GM21825 (cell line): ENCODE measurements at regions not wholly inside any gene's neighbourhood (a gene's known extent, or its start where the extent isn't known, plus 50 kb on each side); places are given as distances from the start of the nearest gene placed in this dataset.
"Not testable (repeated sequence)": the region's sequence is repeated elsewhere in the genome, so short reads cannot be mapped to it uniquely, and the experiment has no call there.

Source experiments
- ATAC-seq: cut with Tn5 transposase; IDR thresholded peaks from one replicate; pipeline ENCODE4 v1.9.1; 2021; ENCODE audit warnings: mild to moderate bottlenecking, moderate library complexity; ENCODE audit not compliant: unreplicated experiment

GRCh38 chr13:79654520-79654919 is 173.6 kb downstream of the NDFIP2 start:
- ATAC-seq: no peak

GRCh38 chr13:79650688-79651087 is 169.7 kb downstream of the NDFIP2 start:
- ATAC-seq: no peak

- no peak for ATAC-seq
Measured at GRCh38 chr13:79648191-79648590, 167.2 kb downstream of the NDFIP2 start.

GRCh38 chr13:79647533-79647932 is 166.6 kb downstream of the NDFIP2 start:
- no peak for ATAC-seq

GRCh38 chr13:79646880-79647279 is 165.9 kb downstream of the NDFIP2 start:
- no peak for ATAC-seq

- no peak for ATAC-seq
Measured at GRCh38 chr13:79645569-79645968, 164.6 kb downstream of the NDFIP2 start.

GRCh38 chr13:79642596-79642995 is 161.6 kb downstream of the NDFIP2 start:
- no peak for ATAC-seq

GRCh38 chr13:79637133-79637763 is 156.3 kb downstream of the NDFIP2 start:
- ATAC-seq: no peak

- ATAC-seq: no peak
Measured at GRCh38 chr13:79631051-79631659, 150.2 kb downstream of the NDFIP2 start.

- ATAC-seq: no peak
Measured at GRCh38 chr13:79628463-79628862, 147.5 kb downstream of the NDFIP2 start.

GRCh38 chr13:79626924-79627323 is 146.0 kb downstream of the NDFIP2 start:
- ATAC-seq: no peak

GRCh38 chr13:79625517-79625916 is 144.6 kb downstream of the NDFIP2 start:
- no peak for ATAC-seq

- no peak for ATAC-seq
Measured at GRCh38 chr13:79621902-79622301, 140.9 kb downstream of the NDFIP2 start.

GRCh38 chr13:79621449-79621848 is 140.5 kb downstream of the NDFIP2 start:
- ATAC-seq: no peak

GRCh38 chr13:79614250-79614918 is 133.4 kb downstream of the NDFIP2 start:
- ATAC-seq: no peak

GRCh38 chr13:79612604-79613003 is 131.6 kb downstream of the NDFIP2 start:
- no peak for ATAC-seq

- ATAC-seq: not testable (repeated sequence)
Measured at GRCh38 chr13:79607895-79608294, 126.9 kb downstream of the NDFIP2 start.
